ENCODE measurements at regions not wholly inside any gene's neighbourhood (a gene's known extent, or its start where the extent isn't known, plus 50 kb on each side); places are given as distances from the start of the nearest gene placed in this dataset.

DNA sequence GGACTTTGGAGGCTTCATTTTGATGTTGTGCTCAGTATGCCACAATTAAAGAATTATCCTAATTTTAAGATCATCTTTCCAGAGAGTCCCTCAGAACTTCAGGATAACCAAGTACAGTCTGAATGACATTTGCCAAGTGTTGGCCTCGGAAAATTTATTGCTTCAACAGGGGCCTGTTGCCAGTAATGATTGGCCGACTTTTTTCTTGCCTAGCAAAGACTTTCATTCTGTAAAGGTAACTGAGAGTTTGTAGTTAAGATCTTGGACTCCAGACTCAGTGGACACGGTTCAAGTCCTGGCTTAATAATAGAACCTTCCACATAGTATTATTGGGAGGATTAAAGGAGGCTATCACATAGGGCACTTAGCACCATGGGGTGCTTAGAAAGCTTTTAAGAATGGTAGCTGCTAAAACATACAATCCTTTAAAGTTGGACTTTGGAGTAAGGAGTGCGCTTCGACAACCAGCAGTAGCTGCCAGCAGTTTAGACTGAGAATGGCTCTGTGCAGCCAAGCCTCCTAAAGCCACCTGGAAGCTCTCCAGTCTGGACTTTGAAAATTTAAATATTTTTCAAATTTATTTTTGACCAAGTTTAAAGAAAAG is 90.0 kb downstream of the PLCE1 start:
- Histone ChIP-seq H3K9me3 (no peaks in the 10 kb centered on the region), H3K27me3 (no peaks in the 10 kb centered on the region), H3K4me3 (ENCODE audit: low read depth, low read length) (no peak overlapping the region), H3K4me1 (0 out of 2 replicates have a peak, but pooled peaks cover 2% of the 10 kb centered on the region), H3K36me3 (no peaks in the 10 kb centered on the region)
- DNase-seq, result no peak
- TF ChIP-seq, protein P1, sequence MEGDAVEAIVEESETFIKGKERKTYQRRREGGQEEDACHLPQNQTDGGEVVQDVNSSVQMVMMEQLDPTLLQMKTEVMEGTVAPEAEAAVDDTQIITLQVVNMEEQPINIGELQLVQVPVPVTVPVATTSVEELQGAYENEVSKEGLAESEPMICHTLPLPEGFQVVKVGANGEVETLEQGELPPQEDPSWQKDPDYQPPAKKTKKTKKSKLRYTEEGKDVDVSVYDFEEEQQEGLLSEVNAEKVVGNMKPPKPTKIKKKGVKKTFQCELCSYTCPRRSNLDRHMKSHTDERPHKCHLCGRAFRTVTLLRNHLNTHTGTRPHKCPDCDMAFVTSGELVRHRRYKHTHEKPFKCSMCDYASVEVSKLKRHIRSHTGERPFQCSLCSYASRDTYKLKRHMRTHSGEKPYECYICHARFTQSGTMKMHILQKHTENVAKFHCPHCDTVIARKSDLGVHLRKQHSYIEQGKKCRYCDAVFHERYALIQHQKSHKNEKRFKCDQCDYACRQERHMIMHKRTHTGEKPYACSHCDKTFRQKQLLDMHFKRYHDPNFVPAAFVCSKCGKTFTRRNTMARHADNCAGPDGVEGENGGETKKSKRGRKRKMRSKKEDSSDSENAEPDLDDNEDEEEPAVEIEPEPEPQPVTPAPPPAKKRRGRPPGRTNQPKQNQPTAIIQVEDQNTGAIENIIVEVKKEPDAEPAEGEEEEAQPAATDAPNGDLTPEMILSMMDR (IDR thresholded peaks at IDR 0.05; ENCODE audit: low read depth, low read length), result no peak

DNA sequence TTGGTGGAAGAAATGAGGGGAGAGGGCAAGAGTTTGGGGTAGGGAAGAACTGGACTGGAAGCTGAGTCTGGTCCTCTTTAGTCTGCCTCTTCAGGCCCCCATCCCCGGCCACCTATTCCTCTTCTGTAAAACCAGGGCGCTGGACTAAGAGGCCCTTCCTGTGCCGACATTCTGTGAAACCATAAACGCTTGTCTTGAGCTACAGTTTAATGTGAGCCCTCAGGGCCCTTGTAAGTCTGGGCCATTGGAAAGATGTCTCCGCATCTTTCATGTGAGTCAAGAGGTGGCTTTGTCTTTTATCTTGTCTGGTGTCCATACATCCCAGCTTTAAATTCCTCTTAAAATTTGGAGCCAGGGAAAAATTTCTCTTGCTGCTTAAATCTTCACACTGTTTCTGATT is 90.6 kb downstream of the PLCE1 start:
- TF ChIP-seq, protein P1 (IDR thresholded peaks at IDR 0.05; ENCODE audit: low read depth, low read length), result no peak
- H3K4me1 ChIP-seq, result 0 out of 2 replicates have a peak, but pooled peaks cover 2% of the 10 kb centered on the region

DNA sequence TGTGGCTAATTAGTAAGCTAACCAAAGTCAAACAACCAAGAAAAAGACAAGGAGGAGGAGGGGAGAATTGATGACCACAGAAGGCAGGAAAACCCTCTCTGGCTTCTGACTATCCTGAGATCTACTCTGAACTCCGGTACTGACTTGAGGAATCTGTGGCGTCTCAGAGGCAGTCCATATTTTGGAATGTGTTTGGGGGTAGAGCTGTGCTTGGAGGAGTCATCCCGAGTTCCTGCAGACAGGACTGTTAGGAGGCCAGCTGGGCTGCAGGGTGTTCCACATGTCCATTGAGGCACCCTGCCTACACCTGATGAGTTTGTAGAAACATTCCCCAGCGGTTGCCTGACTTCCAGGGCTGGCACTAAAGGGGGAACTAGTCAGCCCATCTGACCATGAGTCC is 91.6 kb downstream of the PLCE1 start:
- Histone ChIP-seq H3K9me3 (no peaks in the 10 kb centered on the region), H3K36me3 (no peaks in the 10 kb centered on the region), H3K4me1 (0 out of 2 replicates have a peak, but pooled peaks cover 2% of the 10 kb centered on the region), H3K27me3 (no peaks in the 10 kb centered on the region), H3K4me3 (ENCODE audit: low read depth, low read length) (no peak overlapping the region)
- TF ChIP-seq, protein P1 (IDR thresholded peaks at IDR 0.05; ENCODE audit: low read depth, low read length), result no peak
- DNase-seq, result no peak

More for the DNA sequence above, 90.6 kb downstream of the PLCE1 start:
- Histone ChIP-seq H3K4me3 (ENCODE audit: low read depth, low read length) (no peak overlapping the region), H3K9me3 (no peaks in the 10 kb centered on the region), H3K27me3 (no peaks in the 10 kb centered on the region), H3K36me3 (no peaks in the 10 kb centered on the region)
- no peak for DNase-seq

DNA sequence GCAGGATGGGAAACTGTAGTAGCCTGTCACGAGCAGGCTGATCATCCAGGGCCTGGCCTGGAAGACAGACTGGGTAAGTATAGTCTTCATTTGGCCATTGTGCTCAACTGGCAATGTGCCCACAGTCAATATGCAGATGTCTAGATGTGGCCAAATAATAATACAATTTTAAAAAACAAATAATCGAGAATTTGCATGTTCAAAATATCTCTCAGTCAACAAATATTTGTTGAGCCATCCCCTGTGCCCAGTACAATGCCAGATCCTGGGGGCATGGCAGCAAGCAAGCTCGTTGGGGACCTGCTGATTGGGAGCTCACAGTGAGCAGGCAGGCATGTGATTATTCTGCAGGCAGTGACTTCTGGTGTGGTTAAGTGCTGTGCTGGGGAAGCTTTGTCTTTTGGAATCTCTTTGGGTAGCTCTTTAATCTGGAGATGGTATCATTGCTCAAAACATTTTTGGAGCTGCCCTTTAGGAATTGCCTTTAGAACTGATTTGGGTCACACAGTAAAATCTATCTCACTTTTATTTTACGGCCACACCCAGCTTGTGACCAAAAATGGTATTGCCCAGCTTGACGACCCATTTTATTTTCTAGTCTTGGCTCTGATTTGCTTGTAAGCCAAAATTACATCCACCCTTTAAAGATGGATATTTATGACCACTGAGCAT is 92.2 kb downstream of the PLCE1 start:
- no peaks in the 10 kb centered on the region for H3K36me3 ChIP-seq
- no peak for DNase-seq
- no peaks in the 10 kb centered on the region for H3K27me3 ChIP-seq
- H3K4me1 ChIP-seq, result 0 out of 2 replicates have a peak, but pooled peaks cover 2% of the 10 kb centered on the region
- H3K9me3 ChIP-seq, result no peaks in the 10 kb centered on the region
- no peak overlapping the region for H3K4me3 ChIP-seq (ENCODE audit: low read depth, low read length)
- TF ChIP-seq, protein P1 (IDR thresholded peaks at IDR 0.05; ENCODE audit: low read depth, low read length), result no peak

DNA sequence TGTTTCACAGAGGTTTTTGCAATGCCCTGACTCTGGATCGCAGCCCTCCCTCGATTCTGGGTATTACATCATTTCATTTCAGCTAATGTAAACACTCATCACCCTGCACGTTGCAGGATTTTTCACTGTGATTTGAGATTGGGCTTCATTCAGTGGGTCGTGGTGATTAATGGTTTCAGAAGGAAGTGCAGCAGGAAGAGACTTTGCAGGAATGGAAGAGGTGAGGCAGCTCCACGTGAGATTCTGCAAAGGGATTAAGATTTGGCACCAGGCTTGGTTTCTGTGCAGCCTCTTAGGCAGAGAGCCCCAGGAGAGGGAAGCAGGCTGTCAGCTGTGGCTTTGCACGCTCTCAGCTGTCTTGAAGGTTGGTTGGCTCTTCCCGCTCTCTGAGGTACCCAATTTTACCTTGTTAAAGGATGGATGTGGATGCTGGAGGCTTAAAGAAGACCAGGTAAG is 95.2 kb downstream of the PLCE1 start:
- TF ChIP-seq, protein P1 (IDR thresholded peaks at IDR 0.05; ENCODE audit: low read depth, low read length), result no peak
- H3K36me3 ChIP-seq, result no peaks in the 10 kb centered on the region
- H3K9me3 ChIP-seq, result no peaks in the 10 kb centered on the region
- DNase-seq, result no peak
- H3K4me3 ChIP-seq (ENCODE audit: low read depth, low read length), result no peak overlapping the region
- no peaks in the 10 kb centered on the region for H3K27me3 ChIP-seq
- H3K4me1 ChIP-seq, result 0 out of 2 replicates have a peak, but pooled peaks cover 2% of the 10 kb centered on the region

DNA sequence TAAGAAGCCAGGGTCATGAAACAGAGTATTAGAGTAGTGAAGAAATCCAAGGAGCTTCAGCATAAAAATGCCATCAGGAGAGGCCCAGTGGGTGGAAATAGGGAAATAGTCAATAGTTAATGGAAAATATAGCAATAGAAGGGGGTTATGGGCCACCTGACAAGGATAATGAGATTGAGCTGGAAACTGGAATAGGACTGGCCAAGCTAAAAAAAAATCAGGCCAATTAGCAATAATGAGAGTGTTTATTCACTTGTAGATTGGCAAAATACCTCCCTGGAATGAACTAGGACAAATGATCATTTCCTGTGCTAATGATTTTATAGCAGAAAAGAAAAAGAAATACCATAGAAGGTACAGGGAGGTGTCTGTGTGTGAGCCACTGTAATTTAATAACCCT is 97.9 kb downstream of the PLCE1 start:
- Histone ChIP-seq H3K4me3 (ENCODE audit: low read depth, low read length) (no peak overlapping the region), H3K36me3 (no peaks in the 10 kb centered on the region), H3K9me3 (no peaks in the 10 kb centered on the region), H3K4me1 (no peaks in the 10 kb centered on the region), H3K27me3 (no peaks in the 10 kb centered on the region)
- TF ChIP-seq, protein P1 (IDR thresholded peaks at IDR 0.05; ENCODE audit: low read depth, low read length), result no peak
- no peak for DNase-seq
